IPS-18c (cell line): ENCODE measurements at regions not wholly inside any gene's neighbourhood (a gene's known extent, or its start where the extent isn't known, plus 50 kb on each side); places are given as distances from the start of the nearest gene placed in this dataset.

Experiments used
- H3K4me3 ChIP-seq: 2 replicates; pipeline ENCODE4 v1.7.0; 2013; ENCODE audit warnings: low read depth, mild to moderate bottlenecking, low read length, moderate library complexity; ENCODE audit not compliant: insufficient read depth
- H3K9me3 ChIP-seq: one replicate; pipeline ENCODE4 v1.6.1; 2013; ENCODE audit warnings: mild to moderate bottlenecking, low read length, moderate library complexity; ENCODE audit not compliant: control insufficient read depth, insufficient read depth

GRCh38 chr6:44699851-44700250 is 312.3 kb downstream of the CDC5L start:
- H3K9me3 ChIP-seq: no peaks in the 10 kb centered on the region
- no peak overlapping the region for H3K4me3 ChIP-seq

GRCh38 chr6:44700422-44700821 is 312.9 kb downstream of the CDC5L start:
- H3K4me3 ChIP-seq: no peak overlapping the region
- no peaks in the 10 kb centered on the region for H3K9me3 ChIP-seq

DNA sequence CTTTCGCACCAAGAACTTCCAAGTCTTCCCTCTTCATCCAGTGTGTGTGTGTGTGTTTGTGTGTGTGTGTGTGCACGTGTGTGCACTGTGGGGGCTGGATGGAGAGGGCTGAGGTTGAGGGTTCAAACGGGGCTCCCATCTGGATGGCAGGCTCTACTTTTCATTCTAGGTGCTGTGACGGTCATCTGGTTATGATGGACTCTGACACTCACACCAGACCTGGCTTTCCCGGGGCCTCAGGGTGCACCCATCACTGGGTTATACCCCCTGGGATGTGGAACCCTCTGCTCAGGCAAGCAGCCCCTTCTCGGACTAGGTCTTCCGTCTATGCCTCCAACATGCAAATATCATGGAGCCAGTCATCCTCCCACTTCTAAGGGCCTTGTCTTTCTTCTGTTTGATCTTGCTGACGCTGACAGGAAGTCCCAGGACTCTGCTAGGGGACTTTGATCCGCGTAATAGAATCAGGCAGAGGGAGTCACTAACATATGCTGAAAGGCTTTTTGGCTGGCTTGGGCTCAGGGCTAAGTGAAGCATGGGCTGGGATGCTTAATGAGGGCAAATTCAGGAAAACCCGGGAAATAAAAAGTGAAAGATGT is 313.6 kb downstream of the CDC5L start:
- H3K4me3 ChIP-seq: no peak overlapping the region
- no peaks in the 10 kb centered on the region for H3K9me3 ChIP-seq

DNA sequence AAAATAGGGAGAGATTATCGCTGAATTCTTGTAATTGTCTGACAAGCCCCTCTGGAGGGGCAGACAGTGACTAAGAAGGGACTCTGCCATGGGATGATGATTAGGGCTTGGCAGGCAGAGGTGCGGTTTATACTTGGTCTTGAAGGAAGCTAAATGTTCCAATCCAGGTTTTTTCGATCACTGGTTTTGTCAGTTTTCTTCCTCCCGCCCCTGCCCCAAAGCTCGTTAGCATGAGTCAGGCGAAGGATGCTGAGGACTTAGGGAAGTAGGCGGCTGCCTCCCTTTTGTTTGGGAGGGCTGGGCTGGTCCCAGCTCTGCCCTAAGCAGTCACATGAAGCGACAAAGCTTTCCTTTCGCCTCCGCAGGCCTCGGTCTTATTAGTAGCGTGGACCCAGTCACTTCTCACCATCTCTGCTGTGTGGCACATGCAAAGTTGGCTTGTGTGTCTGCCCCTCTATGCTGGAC is 314.2 kb downstream of the CDC5L start:
- Histone ChIP-seq H3K4me3 (no peak overlapping the region; the same call in 1 of the 2 replicates), H3K9me3 (no peaks in the 10 kb centered on the region)

GRCh38 chr6:44702292-44702691 is 314.8 kb downstream of the CDC5L start:
- H3K4me3 ChIP-seq: no peak overlapping the region
- no peaks in the 10 kb centered on the region for H3K9me3 ChIP-seq

GRCh38 chr6:44704240-44705150 is 317.0 kb downstream of the CDC5L start:
- Histone ChIP-seq H3K9me3 (no peaks in the 10 kb centered on the region), H3K4me3 (no peak overlapping the region)

GRCh38 chr6:44705596-44705995 is 318.1 kb downstream of the CDC5L start:
- Histone ChIP-seq H3K9me3 (no peaks in the 10 kb centered on the region), H3K4me3 (no peak overlapping the region)

DNA sequence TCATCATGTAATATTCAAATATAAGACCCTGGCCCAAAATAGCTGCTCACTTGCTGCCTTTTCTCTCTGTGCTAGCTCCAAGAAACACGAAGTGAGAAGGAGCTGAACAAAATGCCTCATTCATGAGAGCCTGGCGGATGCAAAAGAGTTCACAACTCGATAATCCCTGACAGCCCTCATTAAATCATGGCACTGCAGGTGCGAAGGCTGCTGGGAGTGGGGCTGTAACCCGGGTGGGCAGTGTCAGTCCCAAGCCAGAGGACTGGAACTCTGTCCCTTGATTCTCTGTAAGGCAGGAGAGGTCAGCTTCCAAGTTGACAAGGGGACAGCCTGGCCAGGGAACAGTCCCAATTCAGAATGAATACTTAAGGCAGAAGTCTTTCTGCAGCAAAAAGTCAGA is 318.5 kb downstream of the CDC5L start:
- no peak overlapping the region for H3K4me3 ChIP-seq
- no peaks in the 10 kb centered on the region for H3K9me3 ChIP-seq

- no peak overlapping the region for H3K4me3 ChIP-seq
- peaks cover 2% of the 10 kb centered on the region for H3K9me3 ChIP-seq
Measured at GRCh38 chr6:44708208-44708607, 320.7 kb downstream of the CDC5L start.

DNA sequence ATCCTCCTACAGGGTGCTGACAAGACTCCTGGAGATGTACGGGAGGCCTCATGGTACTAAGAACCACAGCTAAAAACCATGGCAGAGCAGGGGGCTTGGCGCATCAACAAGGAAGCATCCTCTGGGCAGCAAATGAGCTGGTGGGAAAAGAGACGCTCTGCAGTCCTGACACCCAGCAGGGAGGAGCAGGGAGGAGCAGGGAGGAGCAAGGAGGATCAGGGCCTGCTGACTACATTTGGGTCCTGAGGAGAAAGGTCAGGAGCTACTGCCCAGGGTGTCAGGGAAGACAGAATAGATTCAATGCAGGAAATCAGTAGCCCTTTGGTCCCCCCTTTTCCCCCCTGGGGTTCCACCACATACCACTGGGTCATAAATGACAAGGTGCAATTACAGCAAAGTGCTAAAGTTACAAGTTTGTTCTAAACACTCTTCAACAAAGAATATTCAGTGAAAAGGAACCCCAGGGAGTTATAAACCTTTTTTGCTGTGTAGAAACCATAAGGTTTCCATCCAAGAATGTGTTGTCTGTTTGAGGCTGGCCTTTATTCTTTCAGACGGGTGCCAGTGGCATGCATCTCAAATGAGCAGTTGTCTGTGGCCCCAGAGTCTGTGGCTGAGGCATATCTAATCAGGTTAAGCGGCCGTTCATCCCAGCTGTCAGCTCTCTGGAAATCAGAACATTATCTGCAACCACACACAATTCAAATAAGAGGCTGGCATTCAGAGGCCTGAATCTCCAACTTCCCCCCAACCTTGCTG is 325.0 kb downstream of the CDC5L start:
- Histone ChIP-seq H3K9me3 (peaks cover 2% of the 10 kb centered on the region), H3K4me3 (no peak overlapping the region)

- H3K9me3 ChIP-seq: peaks cover 2% of the 10 kb centered on the region
- no peak overlapping the region for H3K4me3 ChIP-seq
Measured at GRCh38 chr6:44715188-44715587, 327.7 kb downstream of the CDC5L start.

GRCh38 chr6:44715925-44716324 is 328.4 kb downstream of the CDC5L start:
- Histone ChIP-seq H3K4me3 (no peak overlapping the region), H3K9me3 (peaks cover 2% of the 10 kb centered on the region)

GRCh38 chr6:44717431-44717830 is 329.9 kb downstream of the CDC5L start:
- H3K4me3 ChIP-seq: no peak overlapping the region
- no peaks in the 10 kb centered on the region for H3K9me3 ChIP-seq

DNA sequence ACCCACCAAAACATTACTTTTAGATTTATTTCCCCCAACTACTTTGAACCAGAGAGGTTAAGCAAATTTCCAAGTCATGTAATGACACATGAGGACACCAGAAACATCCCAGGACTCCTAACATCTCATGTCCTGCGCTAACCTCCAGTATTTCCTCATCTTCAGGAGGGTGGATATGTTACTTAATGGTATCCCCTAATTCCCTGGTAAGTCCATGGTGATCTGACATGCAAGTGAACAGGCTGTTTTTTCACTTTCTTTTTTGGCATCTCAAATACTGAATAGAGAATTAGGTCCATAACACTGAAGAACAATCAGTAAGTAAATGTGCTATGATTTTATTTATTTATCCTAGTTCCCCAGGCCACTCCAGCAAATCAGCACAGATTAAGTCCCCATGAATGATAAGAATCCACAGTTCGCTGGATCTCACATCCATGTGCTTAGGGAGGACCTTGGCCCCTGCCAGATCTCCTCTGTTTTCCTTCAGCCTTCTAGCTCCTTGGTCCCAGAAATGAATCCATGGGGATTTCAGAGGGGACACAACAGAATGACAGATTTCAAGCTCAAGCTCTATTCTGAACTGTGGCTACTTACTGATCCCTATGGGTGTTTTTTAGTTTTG is 334.6 kb downstream of the CDC5L start:
- no peak overlapping the region for H3K4me3 ChIP-seq
- no peaks in the 10 kb centered on the region for H3K9me3 ChIP-seq

GRCh38 chr6:44722736-44723135 is 335.2 kb downstream of the CDC5L start:
- H3K9me3 ChIP-seq: no peaks in the 10 kb centered on the region

GRCh38 chr6:44723439-44724197 is 336.1 kb downstream of the CDC5L start:
- no peak overlapping the region for H3K4me3 ChIP-seq
- H3K9me3 ChIP-seq: no peaks in the 10 kb centered on the region

More at GRCh38 chr6:44722736-44723135, 335.2 kb downstream of the CDC5L start:
- H3K4me3 ChIP-seq: no peak overlapping the region

DNA sequence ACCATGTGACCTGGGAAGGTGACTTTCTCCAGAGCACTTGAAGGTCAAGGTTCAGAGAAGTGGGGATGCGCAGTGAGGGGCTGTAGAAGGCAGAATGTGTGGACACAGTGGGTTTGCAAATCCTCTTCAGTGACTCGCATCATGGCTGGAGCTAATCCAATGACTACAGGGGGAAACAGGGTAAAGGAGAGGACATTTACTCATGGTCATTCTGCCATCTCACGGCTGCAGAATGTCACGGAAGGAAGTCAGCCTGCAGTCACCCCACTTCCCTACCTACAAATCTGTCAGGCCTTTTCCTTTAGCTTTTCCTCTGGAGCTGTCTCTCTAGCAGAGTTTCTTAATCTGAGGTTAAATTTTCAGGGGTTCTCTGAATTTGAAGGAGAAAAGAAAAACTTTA is 337.6 kb downstream of the CDC5L start:
- Histone ChIP-seq H3K4me3 (no peak overlapping the region), H3K9me3 (no peaks in the 10 kb centered on the region)
